GM12878 (cell line): ENCODE measurements at regions not wholly inside any gene's neighbourhood (a gene's known extent, or its start where the extent isn't known, plus 50 kb on each side); places are given as distances from the start of the nearest gene placed in this dataset.

Source experiments
- ATAC-seq: fragments of 200-7000 bp; cut with Tn5 transposase; 3 replicates; pipeline ENCODE4 v1.9.1; 2020; ENCODE audit warnings: mild to moderate bottlenecking, moderate library complexity
- BruUV-seq: library from RNA; stranded (reverse); fragments of 400-500 nt; replicated peaks from 2 replicates; lab custom pipeline; 2021; lab: Mats Ljungman, UMichigan
- CTCF ChIA-PET: fragments of 300-600 bp; sonication (Branson Sonifier 250); formaldehyde crosslinking; extraction: SDS; loops from one replicate; lab custom pipeline; 2021; ENCODE audit warnings: inconsistent platforms; lab: Yijun Ruan, JAX
- POLR2A ChIA-PET: fragments of 350-600 bp; formaldehyde crosslinking; extraction: SDS; loops from one replicate; lab custom pipeline; 2021; ENCODE audit warnings: inconsistent platforms; lab: Charles Lee
- RAD21 ChIA-PET: fragments of 300-600 bp; sonication (Branson Sonifier 250); formaldehyde crosslinking; loops from one replicate; lab custom pipeline; 2023; ENCODE audit warnings: antibody characterized with exemption; ENCODE audit not compliant: unreplicated experiment; lab: Charles Lee
- SMC1A ChIA-PET: fragments of 300-600 bp; sonication (Branson Sonifier 250); formaldehyde crosslinking; loops from one replicate; lab custom pipeline; 2023; ENCODE audit not compliant: unreplicated experiment, uncharacterized antibody; lab: Charles Lee
- DNase-seq: peaks from one replicate; pipeline ENCODE4 v3.0.0-alpha.2; 2011; ENCODE audit warnings: low read depth, low spot score
- FAIRE-seq: peaks from 3 replicates; lab custom pipeline; 2011; peaks lifted over from hg19 to GRCh38; lab: Jason Lieb, UNC
- H2AFZ ChIP-seq: 2 replicates; pipeline ENCODE4 v1.6.0; 2011; ENCODE audit warnings: low read depth, low read length, control low read depth; ENCODE audit not compliant: control insufficient read depth
- H3K27ac ChIP-seq: 2 replicates; pipeline ENCODE4 v1.5.1; 2011; ENCODE audit warnings: control low read depth; ENCODE audit not compliant: control insufficient read depth, insufficient read depth
- H3K27me3 ChIP-seq, 2 experiments: replicated peaks in 1 of 2; 2 replicates each; pipeline versions ENCODE4 v1.6.0 to v1.6.1; 2011; ENCODE audit warnings: low read length in 1 of 2; ENCODE audit not compliant: control insufficient read depth in 2 of 2, insufficient read depth in 2 of 2
- H3K36me3 ChIP-seq, 2 experiments: 2 replicates each; pipeline ENCODE4 v1.5.1; 2011; ENCODE audit warnings: low read length in 1 of 2; ENCODE audit not compliant: control insufficient read depth in 2 of 2, insufficient read depth in 2 of 2
- H3K4me1 ChIP-seq: 2 replicates; pipeline ENCODE4 v1.6.1; 2011; ENCODE audit warnings: mild to moderate bottlenecking, low read length, moderate library complexity, mixed read lengths; ENCODE audit not compliant: control insufficient read depth, insufficient read depth
- H3K4me2 ChIP-seq: 2 replicates; pipeline ENCODE4 v1.6.0; 2011; ENCODE audit warnings: control low read depth; ENCODE audit not compliant: control insufficient read depth, insufficient read depth
- H3K4me3 ChIP-seq: fragments of 200-600 bp; sonication (generic); 2 replicates; pipeline ENCODE4 v1.5.1; 2016
- H3K79me2 ChIP-seq: 2 replicates; pipeline ENCODE4 v1.6.0; 2011; ENCODE audit warnings: low read length; ENCODE audit not compliant: control insufficient read depth, insufficient read depth
- H3K9ac ChIP-seq: 2 replicates; pipeline ENCODE4 v1.8.0; 2011; ENCODE audit warnings: low read length, control low read depth, mixed read lengths; ENCODE audit not compliant: control insufficient read depth, insufficient read depth
- H3K9me3 ChIP-seq: replicated peaks from 3 replicates; pipeline ENCODE4 v1.5.1; 2011; ENCODE audit warnings: mild to moderate bottlenecking, low read length; ENCODE audit not compliant: control insufficient read depth, insufficient read depth
- H4K20me1 ChIP-seq: 2 replicates; pipeline ENCODE4 v1.6.0; 2011; ENCODE audit not compliant: control insufficient read depth, insufficient read depth
- CHD4 ChIP-seq: fragments of 200-600 bp; sonication (generic); IDR thresholded peaks from 2 replicates; pipeline ENCODE4 v1.6.1; 2016; ENCODE audit warnings: mild to moderate bottlenecking
- IKZF2 ChIP-seq, 2 experiments: fragments of 450-650 bp; IDR thresholded peaks; 2 replicates each; pipeline ENCODE4 v1.6.1; 2017; ENCODE audit warnings: mild to moderate bottlenecking in 2 of 2, moderate library complexity in 2 of 2
- MEF2B ChIP-seq: fragments of 450-650 bp; IDR thresholded peaks from 2 replicates; pipeline ENCODE4 v1.6.1; 2018; ENCODE audit warnings: mild to moderate bottlenecking, moderate library complexity; ENCODE audit not compliant: partially characterized antibody, poor library complexity, severe bottlenecking
- STAT3 ChIP-seq: IDR thresholded peaks from 2 replicates; pipeline ENCODE4 v1.6.1; 2011; ENCODE audit warnings: low read depth, low read length, improper control_type of control experiment
- TARDBP ChIP-seq: IDR thresholded peaks from 2 replicates; pipeline ENCODE4 v1.6.1; 2016; ENCODE audit warnings: borderline replicate concordance
- WGBS: methylation state at CpG from one replicate; pipeline ENCODE4 v1.1.6; 2016; ENCODE audit warnings: low lambda C conversion rate; ENCODE audit not compliant: insufficient replicate concordance, insufficient coverage; ENCODE audit errors: missing lambda C conversion rate; 5-methylcytosine and 5-hydroxymethylcytosine counted together
- in situ Hi-C: fragments of 300-500 bp; cut with MboI; formaldehyde crosslinking; loops from 9 replicates; pipeline ENCODE4 v1.14.3; 2018; ENCODE audit warnings: mixed read lengths
- intact Hi-C: fragments of 100-400 bp; cut with micrococcal nuclease; formaldehyde crosslinking; loops from one replicate; pipeline ENCODE4 v1.14.2; 2022; ENCODE audit not compliant: unreplicated experiment
- TF ChIP-seq, protein P1 (sequence below): fragments of 150-350 bp; IDR thresholded peaks from 2 replicates; pipeline ENCODE4 v1.6.1; 2016; ENCODE audit warnings: low read depth, low read length
- TF ChIP-seq, protein P2 (sequence below): IDR thresholded peaks from 2 replicates; pipeline ENCODE4 v1.6.1; 2011; ENCODE audit warnings: borderline replicate concordance, low read depth, mild to moderate bottlenecking, moderate library complexity, mixed read lengths, low read length; ENCODE audit not compliant: insufficient read depth; ENCODE audit errors: extremely low read length
- TF ChIP-seq, protein P3 (sequence below): fragments of 450-650 bp; formaldehyde crosslinking; IDR thresholded peaks from 2 replicates; pipeline ENCODE4 v1.4.0; 2020; ENCODE audit warnings: mild to moderate bottlenecking, moderate library complexity
- TF ChIP-seq, protein P4 (sequence below): fragments of 450-650 bp; IDR thresholded peaks from 2 replicates; pipeline ENCODE4 v1.6.1; 2017; ENCODE audit warnings: low read depth, mild to moderate bottlenecking, moderate library complexity
- TF ChIP-seq, protein P5 (sequence below): fragments of 450-650 bp; IDR thresholded peaks from 2 replicates; pipeline ENCODE4 v1.6.1; 2017; ENCODE audit warnings: mild to moderate bottlenecking, low read depth, inconsistent platforms; ENCODE audit not compliant: poor library complexity, severe bottlenecking

DNA sequence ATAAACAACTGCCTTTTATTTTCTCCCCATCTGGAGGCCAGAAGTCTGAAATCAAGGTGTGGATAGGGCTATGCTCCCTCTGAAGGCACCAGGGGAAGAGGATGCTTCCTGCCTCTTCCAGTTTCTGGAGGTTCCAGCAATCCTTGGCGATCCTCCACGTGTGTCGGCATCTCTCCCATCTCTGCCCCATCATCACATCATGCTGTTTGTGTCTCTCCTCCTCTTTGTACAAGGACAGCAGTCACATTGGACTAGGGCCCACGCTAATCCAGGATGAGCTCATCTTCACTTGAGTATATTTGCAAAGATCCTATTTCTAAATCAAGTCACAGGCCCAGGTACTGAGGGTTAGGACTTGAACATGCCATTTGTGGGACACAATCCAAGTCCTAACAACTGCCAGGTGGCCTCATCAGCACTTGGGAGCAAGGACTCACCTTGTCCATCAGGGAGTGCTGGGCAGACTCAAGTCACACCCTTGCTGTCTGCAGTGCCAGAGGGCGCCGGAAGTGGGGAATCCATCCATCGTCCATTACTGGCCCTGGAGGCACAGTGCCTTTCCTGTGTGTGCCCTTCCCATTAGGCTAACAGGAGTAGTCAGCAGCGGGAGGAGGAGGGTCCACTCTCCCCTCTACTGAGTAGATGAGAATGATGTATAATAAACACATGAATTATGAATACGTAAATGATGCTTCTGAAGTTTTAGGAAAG lies 185.4 kb upstream of the AJAP1 start:
- 41% methylated on average over 9 of the region's 9 CpGs for WGBS
- Histone ChIP-seq H3K79me2 (no peaks in the 10 kb centered on the region), H3K4me1 (no peaks in the 10 kb centered on the region), H3K4me2 (no peak overlapping the region), H3K27me3 (no peaks in the 10 kb centered on the region), H3K4me3 (no peak overlapping the region), H3K9ac (no peak overlapping the region), H2AFZ (no peak overlapping the region), H3K9me3 (no peaks in the 10 kb centered on the region), H4K20me1 (no peaks in the 10 kb centered on the region), H3K36me3 (no peaks in the 10 kb centered on the region), H3K27ac (no peak overlapping the region)
- no TSS peak for BruUV-seq
- ChIA-PET POLR2A (no interaction called here), CTCF (no interaction called here), RAD21 (no interaction called here), SMC1A (no interaction called here)
- no peak for ATAC-seq
- in situ Hi-C loops (no loop called here), intact Hi-C loops (no loop called here)
- no peak for DNase-seq
- no peak for FAIRE-seq
- TF ChIP-seq IKZF2 (IDR thresholded peaks at IDR 0.05) (no peak), STAT3 (no peak), MEF2B (no peak), CHD4 (no peak), TARDBP (no peak)
- TF ChIP-seq, protein P1, sequence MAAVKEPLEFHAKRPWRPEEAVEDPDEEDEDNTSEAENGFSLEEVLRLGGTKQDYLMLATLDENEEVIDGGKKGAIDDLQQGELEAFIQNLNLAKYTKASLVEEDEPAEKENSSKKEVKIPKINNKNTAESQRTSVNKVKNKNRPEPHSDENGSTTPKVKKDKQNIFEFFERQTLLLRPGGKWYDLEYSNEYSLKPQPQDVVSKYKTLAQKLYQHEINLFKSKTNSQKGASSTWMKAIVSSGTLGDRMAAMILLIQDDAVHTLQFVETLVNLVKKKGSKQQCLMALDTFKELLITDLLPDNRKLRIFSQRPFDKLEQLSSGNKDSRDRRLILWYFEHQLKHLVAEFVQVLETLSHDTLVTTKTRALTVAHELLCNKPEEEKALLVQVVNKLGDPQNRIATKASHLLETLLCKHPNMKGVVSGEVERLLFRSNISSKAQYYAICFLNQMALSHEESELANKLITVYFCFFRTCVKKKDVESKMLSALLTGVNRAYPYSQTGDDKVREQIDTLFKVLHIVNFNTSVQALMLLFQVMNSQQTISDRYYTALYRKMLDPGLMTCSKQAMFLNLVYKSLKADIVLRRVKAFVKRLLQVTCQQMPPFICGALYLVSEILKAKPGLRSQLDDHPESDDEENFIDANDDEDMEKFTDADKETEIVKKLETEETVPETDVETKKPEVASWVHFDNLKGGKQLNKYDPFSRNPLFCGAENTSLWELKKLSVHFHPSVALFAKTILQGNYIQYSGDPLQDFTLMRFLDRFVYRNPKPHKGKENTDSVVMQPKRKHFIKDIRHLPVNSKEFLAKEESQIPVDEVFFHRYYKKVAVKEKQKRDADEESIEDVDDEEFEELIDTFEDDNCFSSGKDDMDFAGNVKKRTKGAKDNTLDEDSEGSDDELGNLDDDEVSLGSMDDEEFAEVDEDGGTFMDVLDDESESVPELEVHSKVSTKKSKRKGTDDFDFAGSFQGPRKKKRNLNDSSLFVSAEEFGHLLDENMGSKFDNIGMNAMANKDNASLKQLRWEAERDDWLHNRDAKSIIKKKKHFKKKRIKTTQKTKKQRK, result no peak
- TF ChIP-seq, protein P2, sequence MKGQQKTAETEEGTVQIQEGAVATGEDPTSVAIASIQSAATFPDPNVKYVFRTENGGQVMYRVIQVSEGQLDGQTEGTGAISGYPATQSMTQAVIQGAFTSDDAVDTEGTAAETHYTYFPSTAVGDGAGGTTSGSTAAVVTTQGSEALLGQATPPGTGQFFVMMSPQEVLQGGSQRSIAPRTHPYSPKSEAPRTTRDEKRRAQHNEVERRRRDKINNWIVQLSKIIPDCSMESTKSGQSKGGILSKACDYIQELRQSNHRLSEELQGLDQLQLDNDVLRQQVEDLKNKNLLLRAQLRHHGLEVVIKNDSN, result no peak
- TF ChIP-seq, protein P3, sequence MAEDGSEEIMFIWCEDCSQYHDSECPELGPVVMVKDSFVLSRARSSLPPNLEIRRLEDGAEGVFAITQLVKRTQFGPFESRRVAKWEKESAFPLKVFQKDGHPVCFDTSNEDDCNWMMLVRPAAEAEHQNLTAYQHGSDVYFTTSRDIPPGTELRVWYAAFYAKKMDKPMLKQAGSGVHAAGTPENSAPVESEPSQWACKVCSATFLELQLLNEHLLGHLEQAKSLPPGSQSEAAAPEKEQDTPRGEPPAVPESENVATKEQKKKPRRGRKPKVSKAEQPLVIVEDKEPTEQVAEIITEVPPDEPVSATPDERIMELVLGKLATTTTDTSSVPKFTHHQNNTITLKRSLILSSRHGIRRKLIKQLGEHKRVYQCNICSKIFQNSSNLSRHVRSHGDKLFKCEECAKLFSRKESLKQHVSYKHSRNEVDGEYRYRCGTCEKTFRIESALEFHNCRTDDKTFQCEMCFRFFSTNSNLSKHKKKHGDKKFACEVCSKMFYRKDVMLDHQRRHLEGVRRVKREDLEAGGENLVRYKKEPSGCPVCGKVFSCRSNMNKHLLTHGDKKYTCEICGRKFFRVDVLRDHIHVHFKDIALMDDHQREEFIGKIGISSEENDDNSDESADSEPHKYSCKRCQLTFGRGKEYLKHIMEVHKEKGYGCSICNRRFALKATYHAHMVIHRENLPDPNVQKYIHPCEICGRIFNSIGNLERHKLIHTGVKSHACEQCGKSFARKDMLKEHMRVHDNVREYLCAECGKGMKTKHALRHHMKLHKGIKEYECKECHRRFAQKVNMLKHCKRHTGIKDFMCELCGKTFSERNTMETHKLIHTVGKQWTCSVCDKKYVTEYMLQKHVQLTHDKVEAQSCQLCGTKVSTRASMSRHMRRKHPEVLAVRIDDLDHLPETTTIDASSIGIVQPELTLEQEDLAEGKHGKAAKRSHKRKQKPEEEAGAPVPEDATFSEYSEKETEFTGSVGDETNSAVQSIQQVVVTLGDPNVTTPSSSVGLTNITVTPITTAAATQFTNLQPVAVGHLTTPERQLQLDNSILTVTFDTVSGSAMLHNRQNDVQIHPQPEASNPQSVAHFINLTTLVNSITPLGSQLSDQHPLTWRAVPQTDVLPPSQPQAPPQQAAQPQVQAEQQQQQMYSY (CRISPR knock-in tag), result no peak
- TF ChIP-seq, protein P4, sequence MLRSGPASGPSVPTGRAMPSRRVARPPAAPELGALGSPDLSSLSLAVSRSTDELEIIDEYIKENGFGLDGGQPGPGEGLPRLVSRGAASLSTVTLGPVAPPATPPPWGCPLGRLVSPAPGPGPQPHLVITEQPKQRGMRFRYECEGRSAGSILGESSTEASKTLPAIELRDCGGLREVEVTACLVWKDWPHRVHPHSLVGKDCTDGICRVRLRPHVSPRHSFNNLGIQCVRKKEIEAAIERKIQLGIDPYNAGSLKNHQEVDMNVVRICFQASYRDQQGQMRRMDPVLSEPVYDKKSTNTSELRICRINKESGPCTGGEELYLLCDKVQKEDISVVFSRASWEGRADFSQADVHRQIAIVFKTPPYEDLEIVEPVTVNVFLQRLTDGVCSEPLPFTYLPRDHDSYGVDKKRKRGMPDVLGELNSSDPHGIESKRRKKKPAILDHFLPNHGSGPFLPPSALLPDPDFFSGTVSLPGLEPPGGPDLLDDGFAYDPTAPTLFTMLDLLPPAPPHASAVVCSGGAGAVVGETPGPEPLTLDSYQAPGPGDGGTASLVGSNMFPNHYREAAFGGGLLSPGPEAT, result no peak
- TF ChIP-seq, protein P5, sequence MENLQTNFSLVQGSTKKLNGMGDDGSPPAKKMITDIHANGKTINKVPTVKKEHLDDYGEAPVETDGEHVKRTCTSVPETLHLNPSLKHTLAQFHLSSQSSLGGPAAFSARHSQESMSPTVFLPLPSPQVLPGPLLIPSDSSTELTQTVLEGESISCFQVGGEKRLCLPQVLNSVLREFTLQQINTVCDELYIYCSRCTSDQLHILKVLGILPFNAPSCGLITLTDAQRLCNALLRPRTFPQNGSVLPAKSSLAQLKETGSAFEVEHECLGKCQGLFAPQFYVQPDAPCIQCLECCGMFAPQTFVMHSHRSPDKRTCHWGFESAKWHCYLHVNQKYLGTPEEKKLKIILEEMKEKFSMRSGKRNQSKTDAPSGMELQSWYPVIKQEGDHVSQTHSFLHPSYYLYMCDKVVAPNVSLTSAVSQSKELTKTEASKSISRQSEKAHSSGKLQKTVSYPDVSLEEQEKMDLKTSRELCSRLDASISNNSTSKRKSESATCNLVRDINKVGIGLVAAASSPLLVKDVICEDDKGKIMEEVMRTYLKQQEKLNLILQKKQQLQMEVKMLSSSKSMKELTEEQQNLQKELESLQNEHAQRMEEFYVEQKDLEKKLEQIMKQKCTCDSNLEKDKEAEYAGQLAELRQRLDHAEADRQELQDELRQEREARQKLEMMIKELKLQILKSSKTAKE, result no peak
